Stimulated activated CD8-positive, alpha-beta memory T cell treated with anti-CD3 and anti-CD28 coated beads, Interleukin-4, amount 100 ng/mL, for 1 hour (primary cell): ENCODE measurements at regions not wholly inside any gene's neighbourhood (a gene's known extent, or its start where the extent isn't known, plus 50 kb on each side); places are given as distances from the start of the nearest gene placed in this dataset.

Source experiments
- DNase-seq, 2 donors: peaks; one replicate each; pipeline ENCODE4 v3.0.0-alpha.2; 2020; ENCODE audit warnings: low read depth in 2 of 2, low spot score in 1 of 2

GRCh38 chr12:34289431-34290380 lies 267.4 kb downstream of the ALG10 start:
- DNase-seq = no peak

GRCh38 chr12:34290381-34290995 lies 268.2 kb downstream of the ALG10 start:
- DNase-seq = no peak

- no peak for DNase-seq
Observed at GRCh38 chr12:34291001-34291400, 268.7 kb downstream of the ALG10 start.

- DNase-seq = no peak
Observed at GRCh38 chr12:34291426-34291901, 269.2 kb downstream of the ALG10 start.

GRCh38 chr12:34292736-34293625 lies 270.7 kb downstream of the ALG10 start:
- DNase-seq = no peak

- no peak for DNase-seq
Observed at GRCh38 chr12:34294137-34294536, 271.8 kb downstream of the ALG10 start.

- no peak for DNase-seq
Observed at GRCh38 chr12:34294671-34295365, 272.5 kb downstream of the ALG10 start.

- no peak for DNase-seq
Observed at GRCh38 chr12:34295366-34296142, 273.3 kb downstream of the ALG10 start.

GRCh38 chr12:34296143-34297041 lies 274.1 kb downstream of the ALG10 start:
- no peak for DNase-seq

- DNase-seq = no peak
Observed at GRCh38 chr12:34297126-34297789, 275.0 kb downstream of the ALG10 start.

- no peak for DNase-seq
Observed at GRCh38 chr12:34297790-34298164, 275.5 kb downstream of the ALG10 start.

GRCh38 chr12:34298176-34298970 lies 276.1 kb downstream of the ALG10 start:
- DNase-seq = no peak

- DNase-seq = no peak
Observed at GRCh38 chr12:34298971-34299801, 276.9 kb downstream of the ALG10 start.

GRCh38 chr12:34299802-34300193 lies 277.5 kb downstream of the ALG10 start:
- DNase-seq = no peak

GRCh38 chr12:34300376-34301250 lies 278.3 kb downstream of the ALG10 start:
- no peak for DNase-seq
